Keratinocyte (primary cell): ENCODE measurements at regions not wholly inside any gene's neighbourhood (a gene's known extent, or its start where the extent isn't known, plus 50 kb on each side); places are given as distances from the start of the nearest gene placed in this dataset.

ENCODE experiments used
- EZH2 ChIP-seq: IDR thresholded peaks from one replicate; pipeline ENCODE4 v1.6.1; 2012; ENCODE audit warnings: inconsistent platforms, mild to moderate bottlenecking, low read length, moderate library complexity
- TF ChIP-seq, protein P1 (sequence below), 3 experiments: IDR thresholded peaks in 1 of 3; conservative IDR thresholded peaks in 1 of 3; optimal IDR thresholded peaks in 1 of 3; 2 replicates in 2 of 3; 3 replicates in 1 of 3; pipeline versions ENCODE3 to v1.5.1; 2011; ENCODE audit warnings: low read length in 3 of 3, mild to moderate bottlenecking in 3 of 3, moderate library complexity in 2 of 3, control low read depth in 1 of 3, inconsistent platforms in 1 of 3; ENCODE audit not compliant: insufficient read depth in 2 of 3; ENCODE audit errors: extremely low read depth in 1 of 3

- TF ChIP-seq, protein P1, sequence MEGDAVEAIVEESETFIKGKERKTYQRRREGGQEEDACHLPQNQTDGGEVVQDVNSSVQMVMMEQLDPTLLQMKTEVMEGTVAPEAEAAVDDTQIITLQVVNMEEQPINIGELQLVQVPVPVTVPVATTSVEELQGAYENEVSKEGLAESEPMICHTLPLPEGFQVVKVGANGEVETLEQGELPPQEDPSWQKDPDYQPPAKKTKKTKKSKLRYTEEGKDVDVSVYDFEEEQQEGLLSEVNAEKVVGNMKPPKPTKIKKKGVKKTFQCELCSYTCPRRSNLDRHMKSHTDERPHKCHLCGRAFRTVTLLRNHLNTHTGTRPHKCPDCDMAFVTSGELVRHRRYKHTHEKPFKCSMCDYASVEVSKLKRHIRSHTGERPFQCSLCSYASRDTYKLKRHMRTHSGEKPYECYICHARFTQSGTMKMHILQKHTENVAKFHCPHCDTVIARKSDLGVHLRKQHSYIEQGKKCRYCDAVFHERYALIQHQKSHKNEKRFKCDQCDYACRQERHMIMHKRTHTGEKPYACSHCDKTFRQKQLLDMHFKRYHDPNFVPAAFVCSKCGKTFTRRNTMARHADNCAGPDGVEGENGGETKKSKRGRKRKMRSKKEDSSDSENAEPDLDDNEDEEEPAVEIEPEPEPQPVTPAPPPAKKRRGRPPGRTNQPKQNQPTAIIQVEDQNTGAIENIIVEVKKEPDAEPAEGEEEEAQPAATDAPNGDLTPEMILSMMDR (optimal IDR thresholded peaks at IDR 0.05 in 1 of 3, IDR thresholded peaks at IDR 0.05 in 1 of 3, conservative IDR thresholded peaks at IDR 0.05 in 1 of 3; ENCODE audit: extremely low read depth in 1 of 3, insufficient read depth in 2 of 3, low read length in 3 of 3) = no peak
- TF ChIP-seq EZH2 = no peak
These were observed 1150.8 kb upstream of the CDH6 start for GRCh38 chr5:30042677-30043076.
